ENCODE measurements at regions not wholly inside any gene's neighbourhood (a gene's known extent, or its start where the extent isn't known, plus 50 kb on each side); places are given as distances from the start of the nearest gene placed in this dataset.
"Not testable (repeated sequence)": the region's sequence is repeated elsewhere in the genome, so short reads cannot be mapped to it uniquely, and the experiment has no call there.

GRCh38 chr3:162338514-162338913 lies 841.9 kb downstream of the OTOL1 start:
- no peak for FAIRE-seq

- no peak for FAIRE-seq
Measured at GRCh38 chr3:162348912-162349311, 852.3 kb downstream of the OTOL1 start.

- FAIRE-seq, result no peak
Measured at GRCh38 chr3:162353414-162353813, 856.8 kb downstream of the OTOL1 start.

GRCh38 chr3:162354356-162354755 lies 857.7 kb downstream of the OTOL1 start:
- FAIRE-seq, result no peak

- FAIRE-seq, result no peak
Measured at GRCh38 chr3:162365066-162365719, 868.6 kb downstream of the OTOL1 start.

GRCh38 chr3:162366166-162366766 lies 869.7 kb downstream of the OTOL1 start:
- no peak for FAIRE-seq

- no peak for FAIRE-seq
Measured at GRCh38 chr3:162367429-162368260, 871.0 kb downstream of the OTOL1 start.

GRCh38 chr3:162368417-162368816 lies 871.8 kb downstream of the OTOL1 start:
- FAIRE-seq, result no peak

- no peak for FAIRE-seq
Measured at GRCh38 chr3:162369306-162369705, 872.7 kb downstream of the OTOL1 start.

- no peak for FAIRE-seq
Measured at GRCh38 chr3:162370141-162370540, 873.5 kb downstream of the OTOL1 start.

- FAIRE-seq, result no peak
Measured at GRCh38 chr3:162376761-162377160, 880.2 kb downstream of the OTOL1 start.

GRCh38 chr3:162377608-162378007 lies 881.0 kb downstream of the OTOL1 start:
- FAIRE-seq, result no peak

- no peak for FAIRE-seq
Measured at GRCh38 chr3:162385387-162385786, 888.8 kb downstream of the OTOL1 start.

GRCh38 chr3:162390891-162391290 lies 894.3 kb downstream of the OTOL1 start:
- no peak for FAIRE-seq

GRCh38 chr3:162391301-162391700 lies 894.7 kb downstream of the OTOL1 start:
- no peak for FAIRE-seq

GRCh38 chr3:162395496-162395895 lies 898.9 kb downstream of the OTOL1 start:
- FAIRE-seq, result no peak

GRCh38 chr3:162398554-162398953 lies 901.9 kb downstream of the OTOL1 start:
- FAIRE-seq, result no peak

GRCh38 chr3:162400697-162401096 lies 904.1 kb downstream of the OTOL1 start:
- FAIRE-seq, result no peak

- FAIRE-seq, result not testable (repeated sequence)
Measured at GRCh38 chr3:162411556-162411955, 914.9 kb downstream of the OTOL1 start.

- FAIRE-seq, result peak; percentile 60
Measured at GRCh38 chr3:162421721-162422120, 925.1 kb downstream of the OTOL1 start.

- FAIRE-seq, result no peak
Measured at GRCh38 chr3:162428192-162428591, 931.6 kb downstream of the OTOL1 start.

- no peak for FAIRE-seq
Measured at GRCh38 chr3:162435750-162436149, 939.1 kb downstream of the OTOL1 start.

- FAIRE-seq, result no peak
Measured at GRCh38 chr3:162436826-162437225, 940.2 kb downstream of the OTOL1 start.

- no peak for FAIRE-seq
Measured at GRCh38 chr3:162437480-162437879, 940.9 kb downstream of the OTOL1 start.

Measured in islet of Langerhans (tissue), 1 donor.